ENCODE measurements at regions not wholly inside any gene's neighbourhood (a gene's known extent, or its start where the extent isn't known, plus 50 kb on each side); places are given as distances from the start of the nearest gene placed in this dataset.

DNA sequence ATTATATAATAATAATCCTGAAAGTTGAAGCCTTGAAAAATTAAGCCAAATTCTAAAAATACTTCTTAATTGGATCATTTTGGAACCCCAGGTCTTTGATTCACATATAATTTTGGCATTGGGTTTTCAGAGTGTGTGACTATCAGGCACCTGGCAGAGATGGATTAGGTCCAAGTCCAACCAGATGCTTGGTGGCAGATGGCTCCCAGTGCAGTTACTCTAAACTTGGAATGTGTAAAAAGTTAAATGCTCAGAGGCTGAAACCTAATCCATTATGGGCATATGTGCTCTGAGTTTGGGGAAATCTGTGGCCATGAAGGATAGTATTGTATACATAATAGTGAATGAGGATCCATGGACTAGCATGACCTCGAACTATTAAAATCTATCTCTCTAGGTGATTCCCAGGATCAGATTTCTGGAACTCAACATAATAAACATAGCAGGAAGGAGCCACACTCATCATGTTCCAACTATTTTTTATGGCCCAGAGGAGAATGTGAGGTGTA, 333.0 kb downstream of the RPRM start:
- H3K4me1 ChIP-seq = no peaks in the 10 kb centered on the region
- no peak overlapping the region for H2AFZ ChIP-seq
- H3K9ac ChIP-seq = no peak overlapping the region
- no peaks in the 10 kb centered on the region for H3K27me3 ChIP-seq (ENCODE audit: control insufficient read depth, insufficient read depth, low read length)
- H3K4me3 ChIP-seq (ENCODE audit: low read depth, low read length) = no peak overlapping the region
- H3K4me2 ChIP-seq (ENCODE audit: low read length) = no peak overlapping the region
- H3K9me3 ChIP-seq (ENCODE audit: control insufficient read depth, low read length) = no peaks in the 10 kb centered on the region
- H3K36me3 ChIP-seq (ENCODE audit: control insufficient read depth, insufficient read depth, low read length) = no peaks in the 10 kb centered on the region
- TF ChIP-seq, protein P1, sequence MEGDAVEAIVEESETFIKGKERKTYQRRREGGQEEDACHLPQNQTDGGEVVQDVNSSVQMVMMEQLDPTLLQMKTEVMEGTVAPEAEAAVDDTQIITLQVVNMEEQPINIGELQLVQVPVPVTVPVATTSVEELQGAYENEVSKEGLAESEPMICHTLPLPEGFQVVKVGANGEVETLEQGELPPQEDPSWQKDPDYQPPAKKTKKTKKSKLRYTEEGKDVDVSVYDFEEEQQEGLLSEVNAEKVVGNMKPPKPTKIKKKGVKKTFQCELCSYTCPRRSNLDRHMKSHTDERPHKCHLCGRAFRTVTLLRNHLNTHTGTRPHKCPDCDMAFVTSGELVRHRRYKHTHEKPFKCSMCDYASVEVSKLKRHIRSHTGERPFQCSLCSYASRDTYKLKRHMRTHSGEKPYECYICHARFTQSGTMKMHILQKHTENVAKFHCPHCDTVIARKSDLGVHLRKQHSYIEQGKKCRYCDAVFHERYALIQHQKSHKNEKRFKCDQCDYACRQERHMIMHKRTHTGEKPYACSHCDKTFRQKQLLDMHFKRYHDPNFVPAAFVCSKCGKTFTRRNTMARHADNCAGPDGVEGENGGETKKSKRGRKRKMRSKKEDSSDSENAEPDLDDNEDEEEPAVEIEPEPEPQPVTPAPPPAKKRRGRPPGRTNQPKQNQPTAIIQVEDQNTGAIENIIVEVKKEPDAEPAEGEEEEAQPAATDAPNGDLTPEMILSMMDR (IDR thresholded peaks at IDR 0.05) = no peak
- H3K27ac ChIP-seq = no peak overlapping the region
- H3K79me2 ChIP-seq = no peaks in the 10 kb centered on the region

DNA sequence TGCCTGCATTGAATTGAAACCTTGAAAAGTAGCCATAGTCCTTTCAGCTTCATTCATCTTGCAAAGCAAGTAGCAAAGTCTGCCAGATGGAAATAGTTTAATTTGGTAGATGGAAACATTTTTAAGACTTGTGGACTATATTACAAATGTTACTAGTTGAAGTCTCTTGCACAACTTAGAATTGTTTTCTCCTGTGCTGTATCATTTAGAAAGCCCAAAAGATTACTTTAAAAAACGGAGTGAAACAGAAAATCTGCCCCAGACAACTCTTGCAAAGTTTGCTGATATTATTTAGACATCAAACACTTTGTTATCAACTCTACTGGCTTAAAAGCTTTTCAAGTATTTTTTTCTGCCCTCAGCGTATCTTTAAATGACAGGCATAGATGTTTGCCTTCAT, 335.0 kb downstream of the RPRM start:
- TF ChIP-seq, protein P1 (IDR thresholded peaks at IDR 0.05) = no peak
- H3K27me3 ChIP-seq (ENCODE audit: control insufficient read depth, insufficient read depth, low read length) = no peaks in the 10 kb centered on the region

DNA sequence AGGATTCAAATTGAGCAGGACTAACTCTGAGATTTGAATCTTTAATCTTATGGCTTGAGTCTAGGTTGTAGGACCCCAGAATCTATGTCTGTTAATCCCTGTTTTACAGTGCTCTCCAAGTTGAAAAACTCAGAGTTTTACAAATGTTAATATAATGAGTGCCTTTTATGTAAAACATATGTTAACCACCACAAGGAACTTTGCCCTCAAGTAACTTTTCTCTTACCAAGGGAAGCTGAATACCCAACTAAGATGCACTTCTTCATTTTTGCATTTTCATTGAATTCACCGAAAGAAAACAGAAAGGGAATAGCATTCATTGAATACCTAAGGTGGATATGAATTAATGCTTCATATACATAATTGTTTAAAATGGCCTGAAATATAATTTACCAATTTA, 338.1 kb downstream of the RPRM start:
- H3K27ac ChIP-seq = no peak overlapping the region
- H3K79me2 ChIP-seq = no peaks in the 10 kb centered on the region
- H3K9ac ChIP-seq = no peak overlapping the region
- no peaks in the 10 kb centered on the region for H3K27me3 ChIP-seq (ENCODE audit: control insufficient read depth, insufficient read depth, low read length)
- no peaks in the 10 kb centered on the region for H3K9me3 ChIP-seq (ENCODE audit: control insufficient read depth, low read length)
- H2AFZ ChIP-seq = no peak overlapping the region
- no peaks in the 10 kb centered on the region for H3K36me3 ChIP-seq (ENCODE audit: control insufficient read depth, insufficient read depth, low read length)
- H3K4me3 ChIP-seq (ENCODE audit: low read depth, low read length) = no peak overlapping the region
- H3K4me1 ChIP-seq = no peaks in the 10 kb centered on the region
- TF ChIP-seq, protein P1 (IDR thresholded peaks at IDR 0.05) = no peak
- H3K4me2 ChIP-seq (ENCODE audit: low read length) = no peak overlapping the region

More for the DNA sequence above, 335.0 kb downstream of the RPRM start:
- Histone ChIP-seq H3K4me3 (ENCODE audit: low read depth, low read length) (no peak overlapping the region), H3K4me1 (no peaks in the 10 kb centered on the region), H3K79me2 (no peaks in the 10 kb centered on the region), H3K9ac (no peak overlapping the region), H3K27ac (no peak overlapping the region), H2AFZ (no peak overlapping the region), H3K9me3 (ENCODE audit: control insufficient read depth, low read length) (no peaks in the 10 kb centered on the region), H3K4me2 (ENCODE audit: low read length) (no peak overlapping the region), H3K36me3 (ENCODE audit: control insufficient read depth, insufficient read depth, low read length) (no peaks in the 10 kb centered on the region)

DNA sequence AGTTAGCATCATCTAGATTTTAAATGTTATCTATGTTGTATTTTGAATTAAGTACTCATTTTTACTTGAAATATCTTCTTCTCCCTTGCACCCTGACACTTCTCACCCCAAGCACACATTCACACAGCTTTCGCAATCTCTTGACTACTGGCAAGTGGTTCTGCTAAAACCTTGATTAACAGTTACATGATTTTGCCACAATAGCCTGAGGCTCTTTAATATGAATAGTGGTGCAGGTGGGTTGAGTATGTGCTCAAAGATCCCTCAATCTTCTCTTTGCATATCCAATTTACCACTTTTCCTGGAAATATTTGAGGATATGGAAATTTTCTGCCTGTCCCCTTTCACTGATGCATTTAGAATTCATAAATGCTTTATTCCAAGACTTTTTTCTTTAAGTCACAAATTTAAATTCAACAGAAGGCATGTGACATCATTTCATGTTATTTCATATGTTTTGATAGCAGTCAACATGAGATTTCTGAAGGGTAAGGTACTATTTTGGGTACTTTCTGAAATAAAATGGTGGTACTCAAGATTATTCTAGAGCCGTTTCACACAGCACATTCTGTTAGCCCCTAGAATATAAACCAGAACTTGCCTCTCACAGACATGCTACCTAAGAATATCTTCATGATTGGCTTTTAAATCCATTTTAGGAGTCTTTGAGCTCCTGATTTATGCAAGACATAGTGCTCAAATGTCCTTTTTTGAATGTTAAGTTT, 339.7 kb downstream of the RPRM start:
- H3K27ac ChIP-seq = no peak overlapping the region
- H3K79me2 ChIP-seq = no peaks in the 10 kb centered on the region
- H3K4me3 ChIP-seq (ENCODE audit: low read depth, low read length) = no peak overlapping the region
- no peaks in the 10 kb centered on the region for H3K9me3 ChIP-seq (ENCODE audit: control insufficient read depth, low read length)
- no peak overlapping the region for H3K4me2 ChIP-seq (ENCODE audit: low read length)
- no peaks in the 10 kb centered on the region for H3K36me3 ChIP-seq (ENCODE audit: control insufficient read depth, insufficient read depth, low read length)
- TF ChIP-seq, protein P1 (IDR thresholded peaks at IDR 0.05) = no peak
- H3K27me3 ChIP-seq (ENCODE audit: control insufficient read depth, insufficient read depth, low read length) = no peaks in the 10 kb centered on the region
- no peaks in the 10 kb centered on the region for H3K4me1 ChIP-seq
- no peak overlapping the region for H3K9ac ChIP-seq
- no peak overlapping the region for H2AFZ ChIP-seq

DNA sequence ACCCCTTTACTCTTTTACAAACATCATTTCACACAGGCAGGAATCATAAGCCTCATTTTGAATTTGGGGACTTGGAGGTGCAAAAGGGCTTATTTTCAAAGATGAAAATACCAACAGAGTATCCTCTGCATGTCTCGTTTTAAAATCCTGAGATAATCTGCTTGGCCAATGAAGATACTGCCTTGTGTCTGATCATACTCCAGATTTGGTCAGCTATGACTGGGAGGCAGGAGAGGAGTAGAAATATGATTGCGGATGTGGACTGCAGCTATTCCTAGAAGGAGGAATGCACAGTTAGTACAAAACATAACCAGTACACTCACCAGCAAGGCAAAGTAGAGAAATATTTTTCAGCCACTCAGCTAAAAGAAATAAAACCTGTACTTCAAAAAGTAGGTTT, 342.3 kb downstream of the RPRM start:
- TF ChIP-seq, protein P1 (IDR thresholded peaks at IDR 0.05) = no peak

More for the DNA sequence above, 342.3 kb downstream of the RPRM start:
- no peaks in the 10 kb centered on the region for H3K79me2 ChIP-seq
- no peak overlapping the region for H3K4me2 ChIP-seq (ENCODE audit: low read length)
- H2AFZ ChIP-seq = no peak overlapping the region
- no peak overlapping the region for H3K9ac ChIP-seq
- H3K36me3 ChIP-seq (ENCODE audit: control insufficient read depth, insufficient read depth, low read length) = no peaks in the 10 kb centered on the region
- no peak overlapping the region for H3K27ac ChIP-seq
- no peak overlapping the region for H3K4me3 ChIP-seq (ENCODE audit: low read depth, low read length)
- H3K9me3 ChIP-seq (ENCODE audit: control insufficient read depth, low read length) = no peaks in the 10 kb centered on the region
- H3K27me3 ChIP-seq (ENCODE audit: control insufficient read depth, insufficient read depth, low read length) = no peaks in the 10 kb centered on the region
- no peaks in the 10 kb centered on the region for H3K4me1 ChIP-seq

Data from parathyroid adenoma (tissue), 2 donors.